Stomach (tissue), 8 donors: ENCODE measurements at regions not wholly inside any gene's neighbourhood (a gene's known extent, or its start where the extent isn't known, plus 50 kb on each side); places are given as distances from the start of the nearest gene placed in this dataset.
A peak's percentile ranks its signal among the peaks of the same experiment; 100 is the strongest.

Experiments
- DNase-seq, 2 donors: peaks; one replicate each; pipeline versions ENCODE4 v3.0.0 to v3.0.0-alpha.2; 2013 to 2019
- H3K27ac ChIP-seq, 5 donors: fragments of 200-600 bp in 4 of 5; sonication (generic) in 4 of 5; one replicate each; pipeline ENCODE4 v1.5.1; 2013 to 2019; ENCODE audit warnings: mild to moderate bottlenecking in 1 of 5, moderate library complexity in 1 of 5
- H3K27me3 ChIP-seq, 3 donors: fragments of 200-600 bp; sonication (generic); one replicate each; pipeline ENCODE4 v1.5.1; 2017 to 2019; ENCODE audit warnings: mixed run types in 1 of 3
- H3K36me3 ChIP-seq, 4 donors: fragments of 200-600 bp; sonication (generic); 1 replicate in 3 of 4; 2 replicates in 1 of 4; pipeline ENCODE4 v1.5.1; 2016 to 2019
- H3K4me1 ChIP-seq, 4 donors: fragments of 200-600 bp; sonication (generic); one replicate each; pipeline ENCODE4 v1.5.1; 2016 to 2019
- H3K4me3 ChIP-seq, 4 donors: fragments of 200-600 bp; sonication (generic) in 3 of 4; one replicate each; pipeline ENCODE4 v1.5.1; 2016 to 2019; ENCODE audit warnings: mild to moderate bottlenecking in 1 of 4
- H3K9me3 ChIP-seq, 4 donors: fragments of 200-600 bp; sonication (generic); one replicate each; pipeline ENCODE4 v1.5.1; 2016 to 2019
- EP300 ChIP-seq: sonication (generic); formaldehyde crosslinking; IDR thresholded peaks from one replicate; pipeline ENCODE4 v1.6.1; 2017; ENCODE audit warnings: antibody characterized with exemption
- POLR2A ChIP-seq, 4 donors: fragments of 450-650 bp; IDR thresholded peaks; one replicate each; pipeline ENCODE4 v1.6.1; 2016; ENCODE audit warnings: antibody characterized with exemption in 4 of 4, control low read depth in 2 of 4, mild to moderate bottlenecking in 1 of 4, moderate library complexity in 1 of 4
- POLR2AphosphoS5 ChIP-seq, 3 donors: sonication (generic); formaldehyde crosslinking; IDR thresholded peaks; one replicate each; pipeline ENCODE4 v1.6.1; 2016; ENCODE audit warnings: antibody characterized with exemption in 3 of 3
- WGBS, 5 donors: extraction: QIAGEN DNeasy Blood & Tissue Kit in 3 of 5; methylation state at CpG; one replicate each; pipeline versions ENCODE4 v1.1.5 to v1.1.7; 2013 to 2018; 5-methylcytosine and 5-hydroxymethylcytosine counted together
- intact Hi-C: fragments of 100-400 bp; cut with DNase I; formaldehyde crosslinking; loops from one replicate; pipeline ENCODE4 v1.15.1; 2023; ENCODE audit warnings: low total_unique reads
- TF ChIP-seq, protein P1 (sequence below), 7 experiments: fragments of 450-650 bp in 4 of 7; fragments of 200-600 bp in 3 of 7; sonication (generic) in 3 of 7; IDR thresholded peaks; one replicate each; pipeline ENCODE4 v1.5.1; 2016 to 2019; ENCODE audit warnings: antibody characterized with exemption in 7 of 7, control low read depth in 2 of 7, mild to moderate bottlenecking in 1 of 7
- donor health status: healthy with polysubstance abuse.
- donor health status: Bipolar disorder and iron deficiency.
- donor health status: healthy.

DNA sequence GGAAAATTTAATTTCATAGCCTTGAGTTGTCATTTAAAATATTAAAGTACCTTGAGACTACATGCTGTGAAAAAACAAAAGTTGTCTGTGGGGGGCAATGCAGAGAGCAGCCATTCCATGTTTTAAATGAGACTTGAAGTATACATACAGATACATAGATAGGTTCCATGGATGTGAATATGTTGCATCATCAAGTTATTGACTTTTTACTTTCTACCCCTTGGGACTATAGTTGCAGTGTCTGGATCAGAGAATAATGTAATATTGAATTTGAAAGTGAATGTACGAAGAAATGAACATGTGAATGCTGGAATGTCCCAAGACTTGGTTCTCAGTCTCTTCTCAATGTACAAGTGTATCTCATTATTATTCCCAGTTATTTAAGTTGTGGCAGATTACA lies 751.0 kb downstream of the MRPL39 start:
- DNase-seq = no peak
- whole genome bisulfite sequencing, 5 donors = 0 to 85% (median 45%) methylated on average over 1 of the region's 1 CpG
- TF ChIP-seq, protein P1, sequence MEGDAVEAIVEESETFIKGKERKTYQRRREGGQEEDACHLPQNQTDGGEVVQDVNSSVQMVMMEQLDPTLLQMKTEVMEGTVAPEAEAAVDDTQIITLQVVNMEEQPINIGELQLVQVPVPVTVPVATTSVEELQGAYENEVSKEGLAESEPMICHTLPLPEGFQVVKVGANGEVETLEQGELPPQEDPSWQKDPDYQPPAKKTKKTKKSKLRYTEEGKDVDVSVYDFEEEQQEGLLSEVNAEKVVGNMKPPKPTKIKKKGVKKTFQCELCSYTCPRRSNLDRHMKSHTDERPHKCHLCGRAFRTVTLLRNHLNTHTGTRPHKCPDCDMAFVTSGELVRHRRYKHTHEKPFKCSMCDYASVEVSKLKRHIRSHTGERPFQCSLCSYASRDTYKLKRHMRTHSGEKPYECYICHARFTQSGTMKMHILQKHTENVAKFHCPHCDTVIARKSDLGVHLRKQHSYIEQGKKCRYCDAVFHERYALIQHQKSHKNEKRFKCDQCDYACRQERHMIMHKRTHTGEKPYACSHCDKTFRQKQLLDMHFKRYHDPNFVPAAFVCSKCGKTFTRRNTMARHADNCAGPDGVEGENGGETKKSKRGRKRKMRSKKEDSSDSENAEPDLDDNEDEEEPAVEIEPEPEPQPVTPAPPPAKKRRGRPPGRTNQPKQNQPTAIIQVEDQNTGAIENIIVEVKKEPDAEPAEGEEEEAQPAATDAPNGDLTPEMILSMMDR (IDR thresholded peaks at IDR 0.05) = no peak
- no peak for TF ChIP-seq EP300
- no peak for TF ChIP-seq POLR2AphosphoS5 (IDR thresholded peaks at IDR 0.05)
- no peak for TF ChIP-seq POLR2A (IDR thresholded peaks at IDR 0.05)
- intact Hi-C loops = no loop called here
- H3K4me1 ChIP-seq = no peaks in the 10 kb centered on the region
- H3K36me3 ChIP-seq = no peaks in the 10 kb centered on the region
- H3K27ac ChIP-seq = no peak overlapping the region
- H3K27me3 ChIP-seq = no peaks in the 10 kb centered on the region
- H3K4me3 ChIP-seq = no peak overlapping the region
- no peaks in the 10 kb centered on the region for H3K9me3 ChIP-seq

- no peaks in the 10 kb centered on the region for H3K27me3 ChIP-seq
- 44 to 83% (median 74%) methylated on average over 1 of the region's 1 CpG for WGBS, 5 donors
- no peak for DNase-seq
- no peaks in the 10 kb centered on the region for H3K4me1 ChIP-seq
- no peak overlapping the region for H3K27ac ChIP-seq
- no peak for TF ChIP-seq POLR2AphosphoS5 (IDR thresholded peaks at IDR 0.05)
- TF ChIP-seq POLR2A (IDR thresholded peaks at IDR 0.05) = no peak
- TF ChIP-seq, protein P1 (IDR thresholded peaks at IDR 0.05) = no peak
- TF ChIP-seq EP300 = no peak
- intact Hi-C loops = no loop called here
- no peak overlapping the region for H3K4me3 ChIP-seq
- H3K36me3 ChIP-seq = no peaks in the 10 kb centered on the region
- no peaks in the 10 kb centered on the region for H3K9me3 ChIP-seq
These were observed 754.6 kb downstream of the MRPL39 start for GRCh38 chr21:24852610-24853195.

DNA sequence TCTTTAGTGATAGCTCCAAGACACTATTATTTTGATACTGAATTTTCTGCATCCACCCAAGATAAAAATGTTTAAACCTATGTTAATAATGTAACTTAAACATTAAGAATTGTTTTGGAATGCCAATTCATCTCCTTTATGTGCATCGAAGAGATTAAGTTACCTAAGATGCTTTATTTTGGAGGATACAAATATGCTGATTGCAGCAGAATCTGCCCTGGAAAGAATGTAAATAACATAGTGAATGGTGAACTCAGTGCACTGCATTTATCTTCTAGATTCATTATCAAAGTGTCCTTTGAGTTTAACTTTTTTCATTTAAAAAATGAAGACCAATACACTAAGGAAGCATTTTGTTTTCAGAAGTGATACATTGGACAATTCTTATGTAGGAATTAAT lies 757.2 kb downstream of the MRPL39 start:
- no peak overlapping the region for H3K4me3 ChIP-seq
- intact Hi-C loops = no loop called here
- no peaks in the 10 kb centered on the region for H3K4me1 ChIP-seq
- WGBS, 5 donors = 79 to 89% (median 81%) methylated on average over 1 of the region's 1 CpG
- no peaks in the 10 kb centered on the region for H3K9me3 ChIP-seq
- TF ChIP-seq POLR2AphosphoS5 (IDR thresholded peaks at IDR 0.05) = no peak
- no peak for TF ChIP-seq POLR2A (IDR thresholded peaks at IDR 0.05)
- no peak for TF ChIP-seq EP300
- TF ChIP-seq, protein P1 (IDR thresholded peaks at IDR 0.05) = no peak
- no peak overlapping the region for H3K27ac ChIP-seq
- H3K36me3 ChIP-seq = no peaks in the 10 kb centered on the region
- H3K27me3 ChIP-seq = no peaks in the 10 kb centered on the region
- no peak for DNase-seq

GRCh38 chr21:24844671-24845070 lies 762.6 kb downstream of the MRPL39 start:
- H3K27ac ChIP-seq = no peak overlapping the region
- H3K9me3 ChIP-seq = peaks cover 0 to 7% (median 3%) of the 10 kb centered on the region in 4 donors
- WGBS, 5 donors = 44 to 59% (median 56%) methylated on average over 5 of the region's 5 CpGs
- intact Hi-C loops = no loop called here
- TF ChIP-seq EP300 (no peak), POLR2A (IDR thresholded peaks at IDR 0.05) (no peak), POLR2AphosphoS5 (IDR thresholded peaks at IDR 0.05) (no peak)
- TF ChIP-seq, protein P1 (IDR thresholded peaks at IDR 0.05) = no peak
- no peaks in the 10 kb centered on the region for H3K27me3 ChIP-seq
- no peaks in the 10 kb centered on the region for H3K36me3 ChIP-seq
- H3K4me3 ChIP-seq = no peak overlapping the region
- H3K4me1 ChIP-seq = no peaks in the 10 kb centered on the region
- peak in 1 of 2 donors; percentile 43 for DNase-seq
